ENCODE measurements at regions not wholly inside any gene's neighbourhood (a gene's known extent, or its start where the extent isn't known, plus 50 kb on each side); places are given as distances from the start of the nearest gene placed in this dataset.
A peak's percentile ranks its signal among the peaks of the same experiment; 100 is the strongest.

DNA sequence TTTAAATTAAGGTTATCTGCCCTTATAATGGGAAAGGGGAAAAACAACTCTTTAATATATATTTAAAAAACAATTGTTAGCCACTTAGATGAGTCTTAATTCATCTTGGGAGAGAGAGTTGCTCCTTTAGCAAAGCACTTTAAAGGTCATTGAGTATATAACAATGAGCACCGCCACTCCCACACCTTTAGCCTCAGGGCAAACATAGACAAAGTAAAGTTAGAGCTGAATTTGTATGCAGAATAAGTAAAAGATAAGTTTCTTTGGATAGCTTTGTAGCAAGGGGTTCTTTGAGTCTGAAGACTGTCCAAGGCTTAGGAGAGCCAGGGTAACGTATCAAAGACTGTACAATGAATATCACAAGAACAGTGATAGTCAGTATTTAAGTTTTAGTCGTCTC lies 728.8 kb upstream of the LMO3 start:
- no peak overlapping the region for H3K4me3 ChIP-seq (ENCODE audit: low read depth, low read length)
- TF ChIP-seq POLR2A (IDR thresholded peaks at IDR 0.05; ENCODE audit: extremely low read depth, insufficient read length): no peak
- no peak for TF ChIP-seq CTCF (IDR thresholded peaks at IDR 0.05; ENCODE audit: low read depth, low read length)
- no peak for TF ChIP-seq MYC (IDR thresholded peaks at IDR 0.05; ENCODE audit: low read depth, low read length)
- TF ChIP-seq, protein P1, sequence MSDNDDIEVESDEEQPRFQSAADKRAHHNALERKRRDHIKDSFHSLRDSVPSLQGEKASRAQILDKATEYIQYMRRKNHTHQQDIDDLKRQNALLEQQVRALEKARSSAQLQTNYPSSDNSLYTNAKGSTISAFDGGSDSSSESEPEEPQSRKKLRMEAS (IDR thresholded peaks at IDR 0.05; ENCODE audit: low read depth, low read length): no peak
- no peak for DNase-seq (ENCODE audit: low read depth)

GRCh38 chr12:17333287-17333686 lies 727.3 kb upstream of the LMO3 start:
- no peak for TF ChIP-seq POLR2A (IDR thresholded peaks at IDR 0.05; ENCODE audit: extremely low read depth, insufficient read length)
- TF ChIP-seq, protein P1 (IDR thresholded peaks at IDR 0.05; ENCODE audit: low read depth, low read length): no peak
- no peak for TF ChIP-seq CTCF (IDR thresholded peaks at IDR 0.05; ENCODE audit: low read depth, low read length)
- TF ChIP-seq MYC (IDR thresholded peaks at IDR 0.05; ENCODE audit: low read depth, low read length): no peak
- no peak for DNase-seq (ENCODE audit: low read depth)
- H3K4me3 ChIP-seq (ENCODE audit: low read depth, low read length): no peak overlapping the region

DNA sequence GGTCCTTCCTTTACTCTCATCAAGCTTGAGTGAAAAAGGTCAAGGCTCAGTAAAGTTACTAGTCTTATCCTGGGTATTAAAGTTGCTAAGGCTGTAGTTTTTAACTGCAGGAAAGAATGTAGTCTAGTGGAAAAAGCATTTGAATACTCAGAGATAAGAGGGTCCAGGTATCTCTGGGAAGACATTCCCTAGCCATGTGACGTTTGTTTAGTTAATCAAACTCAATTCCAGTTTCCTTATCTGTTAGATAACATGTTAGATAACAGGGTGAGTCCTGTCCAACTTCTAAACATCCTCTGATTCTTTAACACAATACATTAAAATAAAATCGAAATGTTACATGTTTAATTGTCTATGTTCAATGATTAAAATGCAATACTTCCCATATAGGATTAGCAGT lies 720.7 kb upstream of the LMO3 start:
- no peak for DNase-seq (ENCODE audit: low read depth)
- TF ChIP-seq, protein P1 (IDR thresholded peaks at IDR 0.05; ENCODE audit: low read depth, low read length): no peak
- no peak for TF ChIP-seq MYC (IDR thresholded peaks at IDR 0.05; ENCODE audit: low read depth, low read length)
- TF ChIP-seq CTCF (IDR thresholded peaks at IDR 0.05; ENCODE audit: low read depth, low read length): no peak
- TF ChIP-seq POLR2A (IDR thresholded peaks at IDR 0.05; ENCODE audit: extremely low read depth, insufficient read length): no peak
- H3K4me3 ChIP-seq (ENCODE audit: low read depth, low read length): no peak overlapping the region

GRCh38 chr12:17322090-17322489 lies 716.1 kb upstream of the LMO3 start:
- no peak for DNase-seq (ENCODE audit: low read depth)
- TF ChIP-seq POLR2A (IDR thresholded peaks at IDR 0.05; ENCODE audit: extremely low read depth, insufficient read length): no peak
- TF ChIP-seq MYC (IDR thresholded peaks at IDR 0.05; ENCODE audit: low read depth, low read length): no peak
- no peak for TF ChIP-seq CTCF (IDR thresholded peaks at IDR 0.05; ENCODE audit: low read depth, low read length)
- TF ChIP-seq, protein P1 (IDR thresholded peaks at IDR 0.05; ENCODE audit: low read depth, low read length): no peak
- H3K4me3 ChIP-seq (ENCODE audit: low read depth, low read length): no peak overlapping the region

- TF ChIP-seq MYC (IDR thresholded peaks at IDR 0.05; ENCODE audit: low read depth, low read length) (no peak), POLR2A (IDR thresholded peaks at IDR 0.05; ENCODE audit: extremely low read depth, insufficient read length) (no peak), CTCF (IDR thresholded peaks at IDR 0.05; ENCODE audit: low read depth, low read length) (no peak)
- TF ChIP-seq, protein P1 (IDR thresholded peaks at IDR 0.05; ENCODE audit: low read depth, low read length): no peak
- no peak overlapping the region for H3K4me3 ChIP-seq (ENCODE audit: low read depth, low read length)
- peak; percentile 4 for DNase-seq (ENCODE audit: low read depth)
Observed at GRCh38 chr12:17304503-17305347, 698.8 kb upstream of the LMO3 start.

Measured in NB4 (cell line).